ENCODE measurements at regions not wholly inside any gene's neighbourhood (a gene's known extent, or its start where the extent isn't known, plus 50 kb on each side); places are given as distances from the start of the nearest gene placed in this dataset.
"Not testable (repeated sequence)": the region's sequence is repeated elsewhere in the genome, so short reads cannot be mapped to it uniquely, and the experiment has no call there.

GRCh38 chr9:102295188-102295587 lies 556.7 kb upstream of the GRIN3A start:
- no peaks in the 10 kb centered on the region for H3K4me1 Mint-ChIP-seq
- H3K36me3 Mint-ChIP-seq = no peaks in the 10 kb centered on the region
- CTCF ChIA-PET = no interaction called here
- H3K4me3 Mint-ChIP-seq = no peak overlapping the region
- H3K27me3 Mint-ChIP-seq = no peaks in the 10 kb centered on the region
- peaks cover 5% of the 10 kb centered on the region for H3K9me3 Mint-ChIP-seq
- DNase-seq = no peak
- H3K27ac Mint-ChIP-seq = no peak overlapping the region

GRCh38 chr9:102273952-102274351 lies 535.5 kb upstream of the GRIN3A start:
- peaks cover 2% of the 10 kb centered on the region for H3K9me3 Mint-ChIP-seq
- H3K36me3 Mint-ChIP-seq = no peaks in the 10 kb centered on the region
- H3K4me1 Mint-ChIP-seq = no peaks in the 10 kb centered on the region
- H3K27ac Mint-ChIP-seq = no peak overlapping the region
- H3K4me3 Mint-ChIP-seq = no peak overlapping the region
- no peak for DNase-seq
- H3K27me3 Mint-ChIP-seq = no peaks in the 10 kb centered on the region
- CTCF ChIA-PET = no interaction called here

- DNase-seq = no peak
- no peak overlapping the region for H3K27ac Mint-ChIP-seq
- H3K36me3 Mint-ChIP-seq = no peaks in the 10 kb centered on the region
- CTCF ChIA-PET = no interaction called here
- peaks cover 4% of the 10 kb centered on the region for H3K9me3 Mint-ChIP-seq
- H3K4me1 Mint-ChIP-seq = no peaks in the 10 kb centered on the region
- H3K4me3 Mint-ChIP-seq = no peak overlapping the region
- H3K27me3 Mint-ChIP-seq = no peaks in the 10 kb centered on the region
Observed at GRCh38 chr9:102253099-102253498, 514.7 kb upstream of the GRIN3A start.

- no peak overlapping the region for H3K27ac Mint-ChIP-seq
- DNase-seq = no peak
- no peaks in the 10 kb centered on the region for H3K36me3 Mint-ChIP-seq
- H3K4me1 Mint-ChIP-seq = no peaks in the 10 kb centered on the region
- CTCF ChIA-PET = no interaction called here
- no peak overlapping the region for H3K4me3 Mint-ChIP-seq
- no peaks in the 10 kb centered on the region for H3K27me3 Mint-ChIP-seq
- H3K9me3 Mint-ChIP-seq = no peaks in the 10 kb centered on the region
Observed at GRCh38 chr9:102244916-102245315, 506.5 kb upstream of the GRIN3A start.

GRCh38 chr9:102237520-102237919 lies 499.1 kb upstream of the GRIN3A start:
- no peaks in the 10 kb centered on the region for H3K36me3 Mint-ChIP-seq
- H3K27ac Mint-ChIP-seq = no peak overlapping the region
- no peak for DNase-seq
- H3K9me3 Mint-ChIP-seq = peaks cover 3% of the 10 kb centered on the region
- CTCF ChIA-PET = no interaction called here
- no peaks in the 10 kb centered on the region for H3K27me3 Mint-ChIP-seq
- H3K4me3 Mint-ChIP-seq = no peak overlapping the region
- H3K4me1 Mint-ChIP-seq = no peaks in the 10 kb centered on the region

- Mint-ChIP-seq H3K9me3 (peaks cover 3% of the 10 kb centered on the region), H3K27me3 (no peaks in the 10 kb centered on the region), H3K4me1 (no peaks in the 10 kb centered on the region), H3K36me3 (no peaks in the 10 kb centered on the region), H3K4me3 (no peak overlapping the region), H3K27ac (no peak overlapping the region)
- CTCF ChIA-PET = no interaction called here
- DNase-seq = no peak
Observed at GRCh38 chr9:102237094-102237493, 498.6 kb upstream of the GRIN3A start.

GRCh38 chr9:102227416-102227815 lies 489.0 kb upstream of the GRIN3A start:
- CTCF ChIA-PET = interaction anchor here (0.7 kb wide), 1 partner anchor 1963 kb away, joined by 3 read pairs; no protein-coding TSS in a partner anchor
- not testable (repeated sequence) for H3K27ac Mint-ChIP-seq, H3K27me3 Mint-ChIP-seq, H3K36me3 Mint-ChIP-seq, DNase-seq, H3K4me1 Mint-ChIP-seq, H3K9me3 Mint-ChIP-seq, H3K4me3 Mint-ChIP-seq

GRCh38 chr9:102225841-102226441 lies 487.5 kb upstream of the GRIN3A start:
- no peaks in the 10 kb centered on the region for H3K4me1 Mint-ChIP-seq
- H3K27me3 Mint-ChIP-seq = no peaks in the 10 kb centered on the region
- H3K27ac Mint-ChIP-seq = no peak overlapping the region
- H3K4me3 Mint-ChIP-seq = no peak overlapping the region
- DNase-seq = no peak
- CTCF ChIA-PET = no interaction called here
- H3K36me3 Mint-ChIP-seq = no peaks in the 10 kb centered on the region
- H3K9me3 Mint-ChIP-seq = no peaks in the 10 kb centered on the region

GRCh38 chr9:102223320-102224136 lies 485.1 kb upstream of the GRIN3A start:
- CTCF ChIA-PET, H3K4me1 Mint-ChIP-seq, H3K27me3 Mint-ChIP-seq, H3K9me3 Mint-ChIP-seq, H3K27ac Mint-ChIP-seq, H3K36me3 Mint-ChIP-seq, H3K4me3 Mint-ChIP-seq, DNase-seq: not testable (repeated sequence)

- CTCF ChIA-PET = no interaction called here
- no peak for DNase-seq
- no peaks in the 10 kb centered on the region for H3K36me3 Mint-ChIP-seq
- H3K27ac Mint-ChIP-seq = no peak overlapping the region
- no peaks in the 10 kb centered on the region for H3K9me3 Mint-ChIP-seq
- no peak overlapping the region for H3K4me3 Mint-ChIP-seq
- H3K4me1 Mint-ChIP-seq = no peaks in the 10 kb centered on the region
- H3K27me3 Mint-ChIP-seq = no peaks in the 10 kb centered on the region
Observed at GRCh38 chr9:102209176-102209575, 470.7 kb upstream of the GRIN3A start.

GRCh38 chr9:102206432-102206831 lies 468.0 kb upstream of the GRIN3A start:
- no peaks in the 10 kb centered on the region for H3K9me3 Mint-ChIP-seq
- no peaks in the 10 kb centered on the region for H3K4me1 Mint-ChIP-seq
- no peak overlapping the region for H3K4me3 Mint-ChIP-seq
- H3K36me3 Mint-ChIP-seq = no peaks in the 10 kb centered on the region
- CTCF ChIA-PET = no interaction called here
- H3K27ac Mint-ChIP-seq = no peak overlapping the region
- no peaks in the 10 kb centered on the region for H3K27me3 Mint-ChIP-seq
- no peak for DNase-seq

GRCh38 chr9:102205251-102205650 lies 466.8 kb upstream of the GRIN3A start:
- H3K4me3 Mint-ChIP-seq = no peak overlapping the region
- no peaks in the 10 kb centered on the region for H3K4me1 Mint-ChIP-seq
- no peak for DNase-seq
- H3K27me3 Mint-ChIP-seq = no peaks in the 10 kb centered on the region
- no peak overlapping the region for H3K27ac Mint-ChIP-seq
- H3K9me3 Mint-ChIP-seq = no peaks in the 10 kb centered on the region
- H3K36me3 Mint-ChIP-seq = no peaks in the 10 kb centered on the region
- CTCF ChIA-PET = no interaction called here

- no peak overlapping the region for H3K27ac Mint-ChIP-seq
- H3K36me3 Mint-ChIP-seq = no peaks in the 10 kb centered on the region
- no peaks in the 10 kb centered on the region for H3K4me1 Mint-ChIP-seq
- CTCF ChIA-PET = no interaction called here
- no peaks in the 10 kb centered on the region for H3K27me3 Mint-ChIP-seq
- no peak for DNase-seq
- H3K4me3 Mint-ChIP-seq = no peak overlapping the region
- peaks cover 2% of the 10 kb centered on the region for H3K9me3 Mint-ChIP-seq
Observed at GRCh38 chr9:102202126-102202525, 463.7 kb upstream of the GRIN3A start.

GRCh38 chr9:102185962-102186361 lies 447.5 kb upstream of the GRIN3A start:
- no peaks in the 10 kb centered on the region for H3K27me3 Mint-ChIP-seq
- CTCF ChIA-PET = no interaction called here
- no peaks in the 10 kb centered on the region for H3K4me1 Mint-ChIP-seq
- no peak for DNase-seq
- no peak overlapping the region for H3K27ac Mint-ChIP-seq
- H3K9me3 Mint-ChIP-seq = no peaks in the 10 kb centered on the region
- H3K36me3 Mint-ChIP-seq = no peaks in the 10 kb centered on the region
- H3K4me3 Mint-ChIP-seq = no peak overlapping the region

- Mint-ChIP-seq H3K9me3 (no peaks in the 10 kb centered on the region), H3K4me3 (no peak overlapping the region), H3K4me1 (no peaks in the 10 kb centered on the region), H3K27ac (no peak overlapping the region), H3K36me3 (no peaks in the 10 kb centered on the region), H3K27me3 (no peaks in the 10 kb centered on the region)
- DNase-seq = no peak
- CTCF ChIA-PET = no interaction called here
Observed at GRCh38 chr9:102185371-102185770, 446.9 kb upstream of the GRIN3A start.
